ENCODE measurements at regions not wholly inside any gene's neighbourhood (a gene's known extent, or its start where the extent isn't known, plus 50 kb on each side); places are given as distances from the start of the nearest gene placed in this dataset.
A peak's percentile ranks its signal among the peaks of the same experiment; 100 is the strongest.
"Not testable (repeated sequence)": the region's sequence is repeated elsewhere in the genome, so short reads cannot be mapped to it uniquely, and the experiment has no call there.

DNA sequence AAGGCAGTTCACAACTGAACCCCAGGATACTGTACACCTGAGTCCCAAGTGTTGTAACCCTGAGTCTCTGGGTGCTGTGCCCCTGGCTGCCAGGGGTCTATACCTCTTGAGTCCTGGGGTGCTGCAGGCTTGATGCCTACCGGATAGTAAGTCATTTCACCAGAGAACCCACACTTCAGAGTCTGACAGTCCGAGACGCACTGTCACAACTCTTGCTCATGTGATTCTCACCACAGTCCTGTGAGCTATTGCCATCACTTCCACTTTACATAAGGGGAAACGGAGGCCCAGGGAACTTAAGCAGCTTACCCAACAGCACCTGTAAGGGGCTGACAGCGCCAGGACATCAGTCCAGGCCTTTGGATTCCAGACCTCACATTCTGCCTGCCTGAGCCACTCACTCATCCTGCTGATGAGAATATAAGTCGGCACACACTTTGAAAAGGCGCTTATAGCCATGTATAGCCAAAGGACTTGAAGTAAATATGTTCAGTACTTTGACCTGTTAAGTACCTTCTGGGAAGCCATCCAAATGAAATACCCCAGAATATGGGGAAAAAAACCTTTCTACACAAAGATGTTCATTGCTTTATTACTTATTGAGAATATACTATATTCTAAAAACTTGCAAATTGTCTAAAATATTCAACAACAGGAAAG lies 180.7 kb upstream of the ID2 start:
- DNase-seq (ENCODE audit: insufficient read length, low spot score) (no peak), FAIRE-seq (no peak)

DNA sequence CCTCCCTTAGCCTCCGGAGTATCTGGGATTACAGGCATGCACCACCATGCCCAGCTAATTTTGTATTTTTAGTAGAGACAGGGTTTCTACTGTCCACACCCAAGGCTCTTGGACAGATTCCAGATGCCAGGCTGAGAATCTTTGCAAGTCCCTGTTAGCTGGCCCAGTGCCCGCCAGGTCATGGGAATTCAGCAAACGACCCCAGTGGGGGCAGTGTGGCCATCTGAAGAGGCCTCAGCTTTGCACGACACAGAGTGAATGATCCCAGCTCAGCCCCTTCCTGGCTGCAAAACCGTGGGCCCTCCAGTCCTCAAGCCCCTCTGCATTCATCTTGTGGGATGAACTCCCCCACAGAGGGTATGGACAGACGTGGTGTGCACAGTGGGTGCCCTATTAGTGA lies 179.5 kb upstream of the ID2 start:
- no peak for FAIRE-seq
- no peak for DNase-seq (ENCODE audit: insufficient read length, low spot score)

DNA sequence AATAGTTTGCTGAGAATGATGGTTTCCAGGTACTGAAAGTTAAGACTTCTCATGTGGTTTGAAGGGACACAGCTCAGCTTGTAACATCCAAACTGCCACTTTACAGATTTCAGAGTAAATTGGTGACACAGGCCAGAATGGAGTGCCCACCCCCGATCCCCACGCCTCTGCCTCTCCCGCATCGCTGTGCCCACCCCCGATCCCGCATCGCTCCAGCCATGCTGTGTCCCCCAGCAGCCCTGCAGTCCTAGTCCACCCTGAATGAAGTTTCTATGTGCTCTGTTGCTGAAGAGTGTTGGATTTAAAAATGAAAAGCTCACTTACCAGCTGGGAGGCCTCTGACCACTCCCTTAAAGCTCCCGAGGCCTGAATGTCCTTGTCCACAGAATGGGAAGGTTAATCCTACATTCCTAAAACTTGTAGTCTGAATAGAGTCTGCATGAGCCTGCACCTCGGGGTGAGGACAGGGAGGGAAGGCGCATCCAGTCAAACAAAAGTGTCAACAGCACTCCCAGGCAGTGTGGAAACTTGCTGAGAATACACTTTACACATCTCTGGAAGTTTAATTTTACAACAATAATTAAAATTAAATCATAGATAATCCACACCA lies 176.4 kb upstream of the ID2 start:
- no peak for FAIRE-seq

DNA sequence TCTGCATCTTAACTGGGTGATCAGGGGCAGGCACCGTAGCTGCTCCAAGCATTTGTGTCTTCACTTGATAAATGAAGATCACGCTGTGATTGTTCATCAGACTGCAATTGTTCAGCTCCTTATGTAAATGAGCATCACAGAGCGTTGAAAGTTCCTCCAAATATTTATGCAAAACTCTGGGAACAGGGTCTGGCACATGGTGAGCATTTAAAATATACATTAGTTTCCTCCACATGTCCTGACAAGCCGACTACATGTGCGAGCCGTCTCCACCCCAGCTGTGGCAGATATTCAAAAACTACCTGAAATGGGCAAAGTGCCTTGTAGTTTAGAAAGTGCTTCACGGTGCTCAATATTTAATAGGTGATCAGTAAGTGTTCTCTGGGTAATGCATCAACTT lies 175.1 kb upstream of the ID2 start:
- DNase-seq (ENCODE audit: insufficient read length, low spot score), result no peak
- FAIRE-seq, result no peak

More for the DNA sequence above, 176.4 kb upstream of the ID2 start:
- DNase-seq (ENCODE audit: insufficient read length, low spot score), result no peak

DNA sequence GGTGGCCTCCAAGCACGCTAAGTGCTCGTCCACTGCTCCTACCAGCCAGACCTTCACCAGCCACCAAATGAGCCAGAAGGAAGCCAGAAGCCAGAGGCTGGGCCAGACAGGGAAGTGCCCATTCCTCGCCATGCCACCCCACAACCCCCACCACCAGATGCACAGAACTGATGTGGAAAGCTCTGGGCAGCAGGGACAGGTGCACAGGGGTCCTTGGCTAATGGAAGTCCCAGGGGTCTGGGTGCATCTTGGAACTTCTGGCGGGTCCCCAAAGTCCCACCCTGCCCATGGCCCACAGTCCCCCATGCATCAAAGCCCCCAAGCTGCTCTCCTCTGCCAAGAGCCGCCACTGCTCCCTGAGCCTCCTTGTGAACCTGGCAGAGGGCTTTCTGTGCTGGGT lies 173.1 kb upstream of the ID2 start:
- FAIRE-seq, result no peak
- no peak for DNase-seq (ENCODE audit: insufficient read length, low spot score)

DNA sequence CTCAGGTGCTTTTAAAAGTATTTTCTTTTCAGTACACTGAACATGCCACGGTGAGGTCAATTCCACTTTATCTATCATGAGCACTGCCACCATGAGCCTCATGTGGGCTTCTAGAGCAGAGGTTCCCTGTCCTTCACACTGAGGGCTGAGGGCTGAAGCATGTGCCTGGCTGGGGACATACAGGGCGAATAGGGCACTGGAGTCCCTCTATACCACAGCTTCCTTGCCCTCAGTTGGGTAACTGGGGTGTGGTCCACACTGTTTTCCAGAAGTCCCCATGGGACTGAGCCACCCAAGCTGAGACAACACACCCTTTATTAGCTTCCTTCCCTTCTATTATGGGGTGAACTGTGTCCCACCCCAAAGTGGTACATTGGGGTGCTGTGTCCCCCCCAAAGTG lies 172.2 kb upstream of the ID2 start:
- DNase-seq (ENCODE audit: insufficient read length, low spot score) (no peak), FAIRE-seq (no peak)

DNA sequence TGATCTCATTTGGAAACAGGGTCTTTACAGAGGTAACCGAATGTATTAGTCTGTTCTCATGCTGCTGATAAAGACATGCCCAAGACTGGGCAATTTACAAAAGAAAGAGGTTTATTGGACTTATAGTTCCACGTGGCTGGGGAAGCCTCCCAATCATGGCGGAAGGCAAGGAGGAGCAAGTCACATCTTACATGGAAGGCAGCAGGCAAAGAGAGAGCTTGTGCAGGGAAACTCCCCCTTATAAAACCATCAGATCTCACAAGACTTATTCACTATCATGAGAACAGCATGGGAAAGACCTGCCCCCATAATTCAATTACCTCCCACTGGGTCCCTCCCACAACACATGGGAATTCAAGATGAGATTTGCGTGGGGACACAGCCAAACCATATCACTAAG lies 171.8 kb upstream of the ID2 start:
- FAIRE-seq; DNase-seq (ENCODE audit: insufficient read length, low spot score): not testable (repeated sequence)

DNA sequence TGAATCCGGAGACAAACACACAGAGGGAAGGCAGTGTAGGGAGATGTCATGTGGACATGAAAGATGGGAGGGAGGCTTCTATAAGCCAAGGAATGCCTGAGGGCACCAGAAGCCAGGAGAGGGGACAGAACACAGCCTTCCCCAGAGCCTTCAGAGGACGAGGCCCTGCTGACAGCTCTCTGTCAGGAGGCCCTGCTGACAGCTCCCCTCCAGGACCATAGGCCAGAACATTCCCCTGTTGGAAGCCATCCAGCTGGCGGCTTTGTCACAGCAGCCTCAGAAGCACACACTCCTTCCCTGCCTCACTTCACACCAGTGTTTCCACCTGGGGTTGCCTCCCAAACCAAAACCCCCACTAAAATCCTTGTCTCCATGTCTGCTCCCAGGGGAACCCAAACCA lies 171.3 kb upstream of the ID2 start:
- DNase-seq (ENCODE audit: insufficient read length, low spot score) (no peak), FAIRE-seq (no peak)

DNA sequence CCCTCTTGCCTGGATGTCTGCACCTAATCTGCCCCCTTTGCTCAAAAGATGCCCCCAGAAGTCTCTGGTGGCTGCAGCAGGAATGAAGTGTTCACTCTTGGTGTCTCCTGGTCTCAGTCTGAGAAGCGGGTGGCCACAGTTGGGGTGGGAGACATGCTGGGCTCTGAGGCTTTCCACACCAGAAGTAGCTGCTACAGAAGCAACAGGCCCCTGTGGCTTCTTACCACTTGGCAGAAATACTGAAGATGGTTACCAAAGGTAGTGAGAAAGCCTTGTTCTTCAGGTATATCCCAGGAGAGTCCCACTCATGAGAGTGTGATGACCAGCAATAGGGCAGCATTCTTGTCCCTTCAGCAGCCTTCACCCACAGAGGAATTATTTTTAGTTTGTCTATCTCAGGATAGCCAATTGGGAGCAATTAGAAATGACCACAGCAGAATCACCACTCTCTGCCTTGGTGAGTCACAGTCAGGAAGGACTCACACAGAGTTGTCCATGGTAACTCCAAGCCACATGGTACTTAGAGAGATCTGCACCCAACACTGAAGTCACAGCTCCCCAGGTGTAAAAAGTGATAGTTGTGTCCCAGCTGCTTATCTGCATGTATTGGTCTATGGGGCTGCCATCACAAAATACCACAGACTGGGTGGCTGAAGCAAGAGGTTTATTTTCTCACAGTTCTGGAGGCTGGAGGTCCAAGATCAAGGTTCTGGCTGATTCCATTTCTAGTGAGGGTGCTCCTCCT lies 169.8 kb upstream of the ID2 start:
- DNase-seq (ENCODE audit: insufficient read length, low spot score), result no peak
- peak; percentile 85 for FAIRE-seq

DNA sequence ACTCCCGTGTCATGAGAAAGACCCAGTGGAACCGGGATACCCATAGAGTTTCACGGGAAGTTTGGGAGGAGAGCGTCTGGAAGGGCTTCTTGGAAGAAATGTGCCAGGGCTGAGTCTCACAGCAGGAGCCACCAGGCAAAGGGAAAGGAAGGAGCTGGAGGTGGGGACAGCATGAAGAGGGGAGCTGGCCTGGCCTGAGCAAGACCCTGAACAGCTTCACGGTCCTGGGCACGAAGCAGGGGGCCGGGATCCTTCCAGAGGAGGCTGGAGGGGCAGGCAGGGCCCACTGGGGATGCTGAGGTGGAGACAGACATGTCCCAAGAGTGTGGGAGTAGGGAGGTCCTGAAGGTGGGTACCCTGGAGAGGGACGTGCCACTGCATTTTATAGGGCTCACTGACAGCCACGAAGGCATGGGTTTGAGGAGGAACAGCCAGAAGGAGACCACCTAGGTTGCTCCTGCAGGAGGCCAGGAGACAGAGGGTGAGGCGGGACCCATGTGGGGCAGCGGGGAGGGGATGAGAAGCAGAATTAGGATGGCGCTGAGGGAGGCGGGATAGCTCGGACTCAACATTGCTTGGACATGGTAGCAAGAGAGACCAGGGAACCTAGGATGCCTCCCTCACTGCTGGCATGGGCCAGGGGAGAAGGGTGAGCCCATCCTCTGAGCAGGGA lies 168.1 kb upstream of the ID2 start:
- FAIRE-seq, result peak; percentile 33

DNA sequence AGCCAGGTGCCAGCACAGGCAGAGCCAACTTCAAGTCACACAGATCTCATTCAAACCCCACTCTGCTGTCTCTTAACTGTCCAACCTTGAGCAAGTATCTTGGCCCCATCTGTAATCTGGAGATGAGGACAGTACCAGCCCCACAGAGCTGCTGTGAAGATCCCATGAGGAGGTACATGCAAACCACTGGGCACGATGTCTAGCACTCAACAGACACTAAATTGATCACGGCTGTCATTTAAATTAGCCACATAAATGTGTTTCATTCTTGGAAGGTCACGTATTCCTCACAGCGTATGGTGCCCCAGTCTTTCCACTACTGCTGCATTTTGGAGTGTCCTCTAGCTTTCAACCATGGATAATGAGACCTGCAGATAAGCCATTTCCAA lies 167.6 kb upstream of the ID2 start:
- DNase-seq (ENCODE audit: insufficient read length, low spot score) (no peak), FAIRE-seq (no peak)

More for the DNA sequence above, 168.1 kb upstream of the ID2 start:
- no peak for DNase-seq (ENCODE audit: insufficient read length, low spot score)

DNA sequence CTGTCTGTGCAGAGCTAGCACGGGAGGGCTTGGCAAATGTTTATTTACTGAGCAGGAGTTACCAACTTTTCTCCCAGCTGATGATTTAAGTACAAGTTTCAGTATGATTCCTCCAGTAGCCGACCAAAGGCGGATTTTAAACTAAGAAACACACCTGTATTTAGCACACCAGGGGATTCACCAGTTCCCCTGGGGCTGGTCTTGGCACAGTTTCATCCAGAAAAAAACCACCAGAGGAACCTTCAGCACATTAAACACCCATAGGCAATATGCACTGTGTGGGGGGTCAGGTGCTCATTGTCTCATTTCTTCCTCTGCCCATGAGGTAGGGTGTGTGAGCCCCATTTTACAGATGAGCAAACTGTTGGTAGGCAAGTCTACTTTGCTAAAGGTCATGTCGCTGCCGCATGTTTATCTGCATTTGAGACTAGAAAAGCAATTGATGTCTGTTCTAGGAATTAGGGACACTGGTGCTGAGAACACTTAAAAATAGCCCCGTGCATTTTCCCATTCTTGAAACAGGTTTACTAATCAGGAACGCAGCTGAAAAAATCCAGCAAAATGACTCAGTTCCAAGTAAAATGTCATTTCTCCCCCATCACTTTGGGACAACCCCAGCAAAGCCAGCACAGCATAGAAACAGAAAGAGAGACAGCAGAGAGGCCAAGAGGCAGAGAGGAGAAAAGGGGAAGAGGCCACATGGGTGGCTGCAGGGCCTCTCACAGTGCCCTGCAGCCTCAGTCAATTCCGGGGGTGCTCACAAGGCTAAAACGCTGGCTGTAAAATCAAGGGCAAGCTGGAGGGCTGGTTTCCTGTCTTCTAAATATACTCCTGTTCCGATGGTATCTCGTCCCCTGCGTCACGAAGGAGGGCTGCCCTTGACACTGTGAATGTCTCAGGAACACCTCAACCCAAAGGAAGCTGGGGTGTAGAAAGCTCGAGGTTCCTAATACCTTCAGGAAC lies 166.8 kb upstream of the ID2 start:
- DNase-seq (ENCODE audit: insufficient read length, low spot score) (peak; percentile 61), FAIRE-seq (peak; percentile 99)

DNA sequence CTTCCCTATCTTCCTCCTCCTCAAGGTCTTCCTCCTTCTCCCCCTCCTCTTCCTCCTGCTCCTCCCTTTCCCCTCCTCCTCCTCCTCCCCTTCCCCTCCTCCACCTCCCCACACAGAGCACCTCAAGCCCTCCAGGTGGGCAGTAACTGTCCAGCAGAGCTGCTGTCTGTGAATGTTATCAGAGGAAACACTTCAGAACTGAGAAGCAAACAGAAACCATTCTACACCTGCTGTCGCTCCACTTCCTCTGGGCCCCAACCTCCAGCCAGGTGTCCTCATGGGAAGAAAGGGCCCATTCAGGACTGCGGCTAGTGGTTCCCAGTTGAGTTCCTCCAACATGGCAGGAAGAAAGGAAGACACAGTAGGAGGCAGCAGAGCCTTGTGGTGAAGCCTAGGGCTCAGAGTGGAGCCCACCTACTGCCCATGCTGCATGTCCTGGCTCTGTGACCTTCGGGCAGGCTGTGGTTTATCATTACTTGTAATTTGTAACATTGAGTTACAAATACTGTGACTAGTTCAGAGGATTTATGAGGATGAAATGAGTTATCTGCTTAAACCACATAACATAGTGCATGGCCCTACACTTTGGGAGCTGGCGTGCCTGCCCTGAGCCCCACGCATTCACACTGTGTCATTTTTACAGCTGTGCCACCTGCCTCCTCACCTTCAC lies 165.9 kb upstream of the ID2 start:
- DNase-seq (ENCODE audit: insufficient read length, low spot score), result no peak
- no peak for FAIRE-seq

DNA sequence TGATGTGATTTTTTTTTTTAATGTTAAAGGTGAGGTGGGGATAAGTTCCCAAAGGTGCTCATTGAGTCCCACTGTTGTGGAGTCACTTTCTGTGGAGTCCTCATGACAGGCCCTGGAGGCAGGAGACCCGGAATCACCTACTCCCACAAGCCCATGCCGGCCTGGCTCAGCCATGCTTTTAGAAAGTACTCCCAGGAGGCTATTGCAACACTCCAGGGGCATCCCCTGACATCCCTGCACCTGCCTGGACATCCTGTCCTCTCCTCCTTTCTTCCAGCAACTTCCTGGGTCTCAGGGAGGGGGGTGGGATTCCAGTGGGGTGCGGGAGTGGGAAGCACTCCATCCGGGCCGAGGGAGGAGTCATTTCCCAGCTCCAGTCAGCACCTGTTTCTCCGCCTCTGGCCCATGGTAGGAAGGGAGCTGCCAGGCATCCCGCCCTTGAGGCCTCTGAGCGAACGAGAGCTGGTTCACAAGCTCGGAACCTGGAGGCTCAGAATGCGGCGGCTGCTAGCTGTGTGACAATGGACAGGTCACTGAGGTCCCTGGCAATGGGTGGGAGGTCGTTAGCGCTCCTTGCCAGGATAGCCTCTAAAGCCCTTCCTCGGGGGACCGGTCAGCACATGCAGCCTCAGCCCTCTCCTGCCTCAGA lies 163.9 kb upstream of the ID2 start:
- FAIRE-seq, result no peak

DNA sequence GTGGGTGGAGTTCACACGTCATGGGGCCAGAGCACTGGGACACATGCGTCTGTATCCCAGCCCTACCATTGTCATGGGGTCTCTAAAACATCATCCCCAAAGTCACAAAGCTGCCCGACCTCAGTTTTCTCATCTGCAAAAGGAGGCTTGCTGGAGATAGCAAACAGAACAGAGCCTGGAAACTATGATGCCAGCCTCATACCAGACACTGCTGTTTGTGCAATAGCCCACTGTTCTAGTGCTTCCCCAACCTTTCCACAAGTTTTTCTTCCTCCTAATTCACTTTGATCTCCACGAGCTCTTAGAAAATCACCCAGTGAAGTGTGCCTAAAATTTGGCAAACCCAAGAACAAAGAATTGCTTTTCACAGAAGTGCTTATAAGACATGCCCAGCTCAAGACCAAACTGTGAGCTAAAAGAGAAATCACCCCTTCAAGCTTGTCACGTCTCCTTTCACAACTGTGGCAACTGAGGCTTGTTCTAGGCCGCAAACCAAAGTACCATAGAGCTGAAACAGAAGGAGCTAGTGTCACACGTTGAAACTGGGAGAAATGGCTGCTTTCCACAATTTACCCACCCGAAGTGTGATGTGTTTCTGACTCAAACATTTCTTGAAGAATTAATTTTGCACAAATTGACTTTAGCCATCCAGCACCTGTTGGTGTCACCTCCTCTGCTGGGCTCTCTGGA lies 162.7 kb upstream of the ID2 start:
- FAIRE-seq, result no peak

More for the DNA sequence above, 163.9 kb upstream of the ID2 start:
- no peak for DNase-seq (ENCODE audit: insufficient read length, low spot score)

DNA sequence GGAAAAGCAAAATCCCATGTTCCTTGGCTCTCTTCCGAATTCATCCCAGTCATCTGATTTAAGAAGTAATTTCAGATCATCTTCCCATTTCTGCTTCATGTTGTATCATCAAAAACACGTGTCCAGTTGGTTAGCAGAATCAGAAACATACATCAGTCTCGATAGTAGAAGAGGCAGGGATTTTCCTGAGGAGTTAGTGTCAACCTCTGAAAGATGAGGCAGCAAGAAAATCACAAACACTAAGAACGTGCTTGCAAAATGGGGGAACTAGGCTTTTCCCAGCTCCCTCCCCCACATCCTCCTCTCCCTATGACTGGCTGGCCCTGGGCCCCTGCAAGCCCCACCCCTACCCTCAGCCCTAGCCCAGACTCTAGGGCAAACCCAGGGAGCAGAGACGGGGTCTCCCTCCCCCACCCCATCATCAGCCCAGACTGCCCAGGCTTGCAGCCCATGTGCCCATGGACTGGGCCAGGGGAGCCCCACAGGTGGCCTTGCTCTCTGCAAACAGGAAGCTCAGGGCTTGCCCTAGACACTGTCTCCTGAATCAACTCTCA lies 161.0 kb upstream of the ID2 start:
- FAIRE-seq (peak; percentile 82), DNase-seq (ENCODE audit: insufficient read length, low spot score) (no peak)

More for the DNA sequence above, 162.7 kb upstream of the ID2 start:
- DNase-seq (ENCODE audit: insufficient read length, low spot score), result no peak

DNA sequence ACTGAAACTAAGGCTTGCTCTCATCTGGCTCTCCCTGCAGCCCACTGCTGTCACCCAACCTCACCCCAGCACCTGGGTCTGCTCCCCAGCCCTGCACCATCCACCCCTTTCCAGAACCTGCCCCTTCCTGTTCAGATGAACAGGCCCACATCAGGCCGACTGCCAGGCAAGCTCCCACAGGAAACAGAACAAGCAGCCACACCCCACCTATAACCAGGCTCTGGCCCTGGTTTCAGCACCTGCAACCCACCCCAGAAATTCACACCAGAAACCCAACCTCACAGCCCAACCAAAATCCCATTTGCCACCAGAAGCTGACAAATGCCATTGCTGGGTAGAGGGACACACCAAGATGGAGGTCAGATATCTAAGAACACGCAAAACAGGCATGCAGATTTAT lies 159.2 kb upstream of the ID2 start:
- DNase-seq (ENCODE audit: insufficient read length, low spot score), result no peak
- peak; percentile 78 for FAIRE-seq

DNA sequence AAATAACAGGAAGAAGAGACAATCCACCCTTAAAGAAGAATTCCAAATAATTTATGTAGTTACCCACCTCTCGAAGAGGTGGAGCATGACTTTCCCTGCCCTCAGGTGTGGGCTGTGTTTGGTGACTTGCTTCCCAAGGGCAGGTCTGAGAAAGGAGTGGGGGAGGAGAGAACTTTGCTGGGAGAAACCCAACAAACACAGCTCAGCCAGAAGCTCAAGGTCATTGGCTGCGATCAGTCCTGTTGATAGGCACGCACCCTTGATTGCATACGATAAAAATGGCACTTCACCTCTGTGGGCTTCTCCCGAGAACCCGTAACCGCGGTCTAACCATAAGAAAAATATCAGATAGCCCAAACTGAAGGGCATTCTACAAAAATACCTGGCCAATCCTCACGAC lies 157.5 kb upstream of the ID2 start:
- FAIRE-seq, result no peak
- no peak for DNase-seq (ENCODE audit: insufficient read length, low spot score)

Measured in GM19239 (cell line).